Hepatocyte (in vitro differentiated cells): ENCODE measurements at regions not wholly inside any gene's neighbourhood (a gene's known extent, or its start where the extent isn't known, plus 50 kb on each side); places are given as distances from the start of the nearest gene placed in this dataset.

Source experiments
- EZH2 ChIP-seq: fragments of 200-600 bp; sonication (generic); IDR thresholded peaks from 2 replicates; pipeline ENCODE4 v1.6.1; 2016; ENCODE audit warnings: antibody characterized with exemption, mild to moderate bottlenecking, borderline replicate concordance
- TF ChIP-seq, protein P1 (sequence below): fragments of 200-600 bp; sonication (generic); IDR thresholded peaks from 2 replicates; pipeline ENCODE4 v1.5.1; 2016; ENCODE audit warnings: antibody characterized with exemption, mild to moderate bottlenecking; ENCODE audit not compliant: poor library complexity

DNA sequence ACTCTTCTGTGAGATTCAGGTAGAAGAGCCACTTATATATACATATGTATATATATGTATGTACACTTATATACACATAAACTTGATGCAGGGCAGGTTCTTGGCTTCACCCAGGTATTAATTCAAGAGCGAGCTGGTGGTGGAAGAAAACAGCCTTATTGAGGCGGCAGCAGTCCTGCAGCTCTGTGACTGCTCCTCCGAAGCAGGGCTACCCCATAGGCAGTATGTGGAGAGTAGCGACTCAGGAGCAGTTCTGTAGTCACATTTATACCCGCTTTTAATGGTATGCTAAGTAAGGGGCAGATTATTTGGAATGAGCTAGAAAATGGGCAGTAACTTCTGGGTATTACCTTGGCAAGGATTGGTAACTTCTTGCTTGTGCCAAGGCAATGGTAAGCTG is 280.6 kb upstream of the TFPI start:
- no peak for TF ChIP-seq EZH2
- TF ChIP-seq, protein P1, sequence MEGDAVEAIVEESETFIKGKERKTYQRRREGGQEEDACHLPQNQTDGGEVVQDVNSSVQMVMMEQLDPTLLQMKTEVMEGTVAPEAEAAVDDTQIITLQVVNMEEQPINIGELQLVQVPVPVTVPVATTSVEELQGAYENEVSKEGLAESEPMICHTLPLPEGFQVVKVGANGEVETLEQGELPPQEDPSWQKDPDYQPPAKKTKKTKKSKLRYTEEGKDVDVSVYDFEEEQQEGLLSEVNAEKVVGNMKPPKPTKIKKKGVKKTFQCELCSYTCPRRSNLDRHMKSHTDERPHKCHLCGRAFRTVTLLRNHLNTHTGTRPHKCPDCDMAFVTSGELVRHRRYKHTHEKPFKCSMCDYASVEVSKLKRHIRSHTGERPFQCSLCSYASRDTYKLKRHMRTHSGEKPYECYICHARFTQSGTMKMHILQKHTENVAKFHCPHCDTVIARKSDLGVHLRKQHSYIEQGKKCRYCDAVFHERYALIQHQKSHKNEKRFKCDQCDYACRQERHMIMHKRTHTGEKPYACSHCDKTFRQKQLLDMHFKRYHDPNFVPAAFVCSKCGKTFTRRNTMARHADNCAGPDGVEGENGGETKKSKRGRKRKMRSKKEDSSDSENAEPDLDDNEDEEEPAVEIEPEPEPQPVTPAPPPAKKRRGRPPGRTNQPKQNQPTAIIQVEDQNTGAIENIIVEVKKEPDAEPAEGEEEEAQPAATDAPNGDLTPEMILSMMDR = no peak
